SK-N-SH treated with all-trans-retinoic acid at 6 μM for 48 hours (cell line): ENCODE measurements at regions not wholly inside any gene's neighbourhood (a gene's known extent, or its start where the extent isn't known, plus 50 kb on each side); places are given as distances from the start of the nearest gene placed in this dataset.
"Not testable (repeated sequence)": the region's sequence is repeated elsewhere in the genome, so short reads cannot be mapped to it uniquely, and the experiment has no call there.

ENCODE experiments used
- OSR1 ChIP-seq: fragments of 250-450 bp; sonication (Bioruptor Pico); IDR thresholded peaks from 2 replicates; pipeline ENCODE4 v1.8.0; 2022; ENCODE audit warnings: moderate library complexity, mild to moderate bottlenecking, inconsistent platforms
- TF ChIP-seq, protein P1 (sequence below): fragments of 250-450 bp; sonication (Bioruptor Pico); IDR thresholded peaks from 2 replicates; pipeline ENCODE4 v1.5.1; 2020; ENCODE audit warnings: low read depth, mild to moderate bottlenecking, moderate library complexity
- TF ChIP-seq, protein P2 (sequence below): fragments of 250-450 bp; sonication (Bioruptor Pico); IDR thresholded peaks from 2 replicates; pipeline ENCODE4 v1.8.0; 2020; ENCODE audit warnings: mild to moderate bottlenecking, moderate library complexity, borderline replicate concordance

DNA sequence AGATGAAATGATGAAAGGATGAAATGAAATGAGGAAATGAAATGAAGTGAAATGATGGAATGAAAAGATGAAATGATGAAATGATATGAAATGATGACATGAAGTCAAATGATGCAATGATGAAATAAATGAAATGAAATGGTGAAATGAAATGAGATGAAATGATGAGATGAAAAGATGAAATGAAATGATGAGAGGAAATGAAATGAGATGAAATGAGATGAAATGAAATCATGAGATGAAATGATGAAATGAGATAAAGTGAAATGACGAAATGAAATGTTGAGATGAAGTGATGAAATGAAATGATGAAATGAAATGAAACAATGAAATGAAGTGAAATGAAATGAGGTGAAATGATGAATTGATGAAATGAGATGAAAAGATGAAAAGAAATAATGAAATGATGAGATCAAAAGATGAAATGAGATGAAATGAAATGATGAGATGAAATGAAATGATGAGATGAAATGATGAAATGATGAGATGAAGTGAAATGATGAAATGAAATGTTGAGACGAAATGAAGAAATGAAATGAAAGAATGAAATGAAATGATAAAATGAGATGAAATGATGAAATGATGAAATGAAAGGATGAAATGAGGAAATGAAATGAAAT, 129.5 kb upstream of the TP53TG3C start:
- TF ChIP-seq, protein P1, sequence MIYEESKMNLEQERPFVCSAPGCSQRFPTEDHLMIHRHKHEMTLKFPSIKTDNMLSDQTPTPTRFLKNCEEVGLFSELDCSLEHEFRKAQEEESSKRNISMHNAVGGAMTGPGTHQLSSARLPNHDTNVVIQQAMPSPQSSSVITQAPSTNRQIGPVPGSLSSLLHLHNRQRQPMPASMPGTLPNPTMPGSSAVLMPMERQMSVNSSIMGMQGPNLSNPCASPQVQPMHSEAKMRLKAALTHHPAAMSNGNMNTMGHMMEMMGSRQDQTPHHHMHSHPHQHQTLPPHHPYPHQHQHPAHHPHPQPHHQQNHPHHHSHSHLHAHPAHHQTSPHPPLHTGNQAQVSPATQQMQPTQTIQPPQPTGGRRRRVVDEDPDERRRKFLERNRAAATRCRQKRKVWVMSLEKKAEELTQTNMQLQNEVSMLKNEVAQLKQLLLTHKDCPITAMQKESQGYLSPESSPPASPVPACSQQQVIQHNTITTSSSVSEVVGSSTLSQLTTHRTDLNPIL (CRISPR knock-in tag) = not testable (repeated sequence)
- not testable (repeated sequence) for TF ChIP-seq OSR1 (CRISPR knock-in tag)
- TF ChIP-seq, protein P2, sequence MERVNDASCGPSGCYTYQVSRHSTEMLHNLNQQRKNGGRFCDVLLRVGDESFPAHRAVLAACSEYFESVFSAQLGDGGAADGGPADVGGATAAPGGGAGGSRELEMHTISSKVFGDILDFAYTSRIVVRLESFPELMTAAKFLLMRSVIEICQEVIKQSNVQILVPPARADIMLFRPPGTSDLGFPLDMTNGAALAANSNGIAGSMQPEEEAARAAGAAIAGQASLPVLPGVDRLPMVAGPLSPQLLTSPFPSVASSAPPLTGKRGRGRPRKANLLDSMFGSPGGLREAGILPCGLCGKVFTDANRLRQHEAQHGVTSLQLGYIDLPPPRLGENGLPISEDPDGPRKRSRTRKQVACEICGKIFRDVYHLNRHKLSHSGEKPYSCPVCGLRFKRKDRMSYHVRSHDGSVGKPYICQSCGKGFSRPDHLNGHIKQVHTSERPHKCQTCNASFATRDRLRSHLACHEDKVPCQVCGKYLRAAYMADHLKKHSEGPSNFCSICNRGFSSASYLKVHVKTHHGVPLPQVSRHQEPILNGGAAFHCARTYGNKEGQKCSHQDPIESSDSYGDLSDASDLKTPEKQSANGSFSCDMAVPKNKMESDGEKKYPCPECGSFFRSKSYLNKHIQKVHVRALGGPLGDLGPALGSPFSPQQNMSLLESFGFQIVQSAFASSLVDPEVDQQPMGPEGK (CRISPR knock-in tag) = not testable (repeated sequence)
